Calu3 (cell line): ENCODE measurements at regions not wholly inside any gene's neighbourhood (a gene's known extent, or its start where the extent isn't known, plus 50 kb on each side); places are given as distances from the start of the nearest gene placed in this dataset.

Experiments used
- BruUV-seq: library from RNA; stranded (reverse); fragments of 400-500 nt; replicated peaks from 2 replicates; lab custom pipeline; 2021; lab: Mats Ljungman, UMichigan
- CTCF ChIA-PET: fragments of 300-600 bp; sonication (Branson Sonifier 250); formaldehyde crosslinking; loops from one replicate; lab custom pipeline; 2022; ENCODE audit warnings: antibody characterized with exemption; lab: Charles Lee
- DNase-seq: peaks from one replicate; pipeline ENCODE4 v3.0.0; 2022
- H3K27ac Mint-ChIP-seq: one replicate; pipeline ENCODE4 v1.8.0; 2022; ENCODE audit warnings: mixed read lengths; ENCODE audit not compliant: unreplicated experiment
- H3K27me3 Mint-ChIP-seq: one replicate; pipeline ENCODE4 v1.8.0; 2022; ENCODE audit warnings: mixed read lengths; ENCODE audit not compliant: unreplicated experiment
- H3K36me3 Mint-ChIP-seq: one replicate; pipeline ENCODE4 v1.8.0; 2022; ENCODE audit warnings: mild to moderate bottlenecking, moderate library complexity, mixed read lengths; ENCODE audit not compliant: insufficient read depth, unreplicated experiment
- H3K4me1 Mint-ChIP-seq: one replicate; pipeline ENCODE4 v1.8.0; 2022; ENCODE audit warnings: mild to moderate bottlenecking, low read depth, mixed read lengths; ENCODE audit not compliant: unreplicated experiment
- H3K4me3 Mint-ChIP-seq: one replicate; pipeline ENCODE4 v1.8.0; 2022; ENCODE audit warnings: mild to moderate bottlenecking, low read depth, moderate library complexity, mixed read lengths; ENCODE audit not compliant: unreplicated experiment
- H3K9me3 Mint-ChIP-seq: one replicate; pipeline ENCODE4 v1.8.0; 2022; ENCODE audit warnings: low read depth, mixed read lengths; ENCODE audit not compliant: unreplicated experiment
- CTCF ChIP-seq: fragments of 200-600 bp; IDR thresholded peaks from one replicate; pipeline ENCODE4 v1.8.0; 2022; ENCODE audit warnings: antibody characterized with exemption; ENCODE audit not compliant: unreplicated experiment
- intact Hi-C: fragments of 100-400 bp; cut with micrococcal nuclease; formaldehyde crosslinking; loops from one replicate; pipeline ENCODE4 v1.10.0; 2022; ENCODE audit not compliant: unreplicated experiment

GRCh38 chrX:15973946-15974345 lies 119.3 kb upstream of the AP1S2 start:
- CTCF ChIA-PET = no interaction called here
- DNase-seq = no peak
- no TSS peak for BruUV-seq
- intact Hi-C loops = loop anchor here (2.0 to 10.0 kb wide), 3 partner anchors 43 to 159 kb away; no protein-coding TSS in a partner anchor
- TF ChIP-seq CTCF = no peak
- Mint-ChIP-seq H3K4me3 (no peak overlapping the region), H3K4me1 (no peaks in the 10 kb centered on the region), H3K36me3 (no peaks in the 10 kb centered on the region), H3K27ac (no peak overlapping the region), H3K9me3 (no peaks in the 10 kb centered on the region), H3K27me3 (no peaks in the 10 kb centered on the region)

GRCh38 chrX:15973299-15973698 lies 118.7 kb upstream of the AP1S2 start:
- CTCF ChIA-PET = no interaction called here
- no peaks in the 10 kb centered on the region for H3K9me3 Mint-ChIP-seq
- intact Hi-C loops = loop anchor here (2.0 to 10.0 kb wide), 3 partner anchors 42 to 158 kb away; no protein-coding TSS in a partner anchor
- H3K4me3 Mint-ChIP-seq = no peak overlapping the region
- DNase-seq = peak; percentile 59
- TF ChIP-seq CTCF = peak; percentile 34
- no peaks in the 10 kb centered on the region for H3K27me3 Mint-ChIP-seq
- no peaks in the 10 kb centered on the region for H3K36me3 Mint-ChIP-seq
- no TSS peak for BruUV-seq
- H3K4me1 Mint-ChIP-seq = no peaks in the 10 kb centered on the region
- H3K27ac Mint-ChIP-seq = no peak overlapping the region

GRCh38 chrX:15971696-15972095 lies 117.1 kb upstream of the AP1S2 start:
- Mint-ChIP-seq H3K36me3 (no peaks in the 10 kb centered on the region), H3K9me3 (no peaks in the 10 kb centered on the region), H3K27me3 (no peaks in the 10 kb centered on the region), H3K4me3 (no peak overlapping the region), H3K27ac (no peak overlapping the region), H3K4me1 (no peaks in the 10 kb centered on the region)
- intact Hi-C loops = loop anchor here (2.0 to 10.0 kb wide), 3 partner anchors 41 to 157 kb away; no protein-coding TSS in a partner anchor
- no TSS peak for BruUV-seq
- no peak for TF ChIP-seq CTCF
- no peak for DNase-seq
- CTCF ChIA-PET = no interaction called here

GRCh38 chrX:15963858-15964257 lies 109.2 kb upstream of the AP1S2 start:
- H3K4me1 Mint-ChIP-seq = no peaks in the 10 kb centered on the region
- BruUV-seq = no TSS peak
- no peaks in the 10 kb centered on the region for H3K36me3 Mint-ChIP-seq
- intact Hi-C loops = no loop called here
- TF ChIP-seq CTCF = no peak
- no peaks in the 10 kb centered on the region for H3K9me3 Mint-ChIP-seq
- no peaks in the 10 kb centered on the region for H3K27me3 Mint-ChIP-seq
- no peak overlapping the region for H3K27ac Mint-ChIP-seq
- CTCF ChIA-PET = no interaction called here
- no peak overlapping the region for H3K4me3 Mint-ChIP-seq
- DNase-seq = no peak
